Skeletal muscle tissue (tissue), 3 donors: ENCODE measurements at regions not wholly inside any gene's neighbourhood (a gene's known extent, or its start where the extent isn't known, plus 50 kb on each side); places are given as distances from the start of the nearest gene placed in this dataset.
A peak's percentile ranks its signal among the peaks of the same experiment; 100 is the strongest.
"Not testable (repeated sequence)": the region's sequence is repeated elsewhere in the genome, so short reads cannot be mapped to it uniquely, and the experiment has no call there.

Source experiments
- H3K27ac ChIP-seq: one replicate; pipeline ENCODE4 v1.7.0; 2013; ENCODE audit warnings: mild to moderate bottlenecking, low read depth, low read length, inconsistent platforms
- H3K27me3 ChIP-seq, 3 donors: one replicate each; pipeline ENCODE4 v1.7.0; 2013; ENCODE audit warnings: low read length in 3 of 3; ENCODE audit not compliant: control insufficient read depth in 3 of 3, insufficient read depth in 3 of 3
- H3K36me3 ChIP-seq, 3 donors: one replicate each; pipeline ENCODE4 v1.7.0; 2013; ENCODE audit warnings: low read length in 3 of 3; ENCODE audit not compliant: control insufficient read depth in 3 of 3, insufficient read depth in 3 of 3
- H3K4me1 ChIP-seq, 3 donors: one replicate each; pipeline ENCODE4 v1.7.0; 2013; ENCODE audit warnings: low read length in 3 of 3, mild to moderate bottlenecking in 3 of 3; ENCODE audit not compliant: control insufficient read depth in 3 of 3, insufficient read depth in 3 of 3
- H3K4me3 ChIP-seq, 3 donors: one replicate each; pipeline ENCODE4 v1.7.0; 2013; ENCODE audit warnings: low read length in 3 of 3
- H3K9ac ChIP-seq, 3 donors: one replicate each; pipeline ENCODE4 v1.7.0; 2013; ENCODE audit warnings: low read length in 3 of 3, mild to moderate bottlenecking in 3 of 3, moderate library complexity in 2 of 3, low read depth in 1 of 3
- H3K9me3 ChIP-seq, 3 donors: one replicate each; pipeline ENCODE4 v1.7.0; 2013; ENCODE audit warnings: low read length in 3 of 3; ENCODE audit not compliant: control insufficient read depth in 3 of 3
- donor health status: Osteomylitis.

GRCh38 chr3:66652100-66652499 lies 151.3 kb upstream of the LRIG1 start:
- H3K9ac ChIP-seq, H3K9me3 ChIP-seq, H3K27ac ChIP-seq, H3K4me3 ChIP-seq, H3K36me3 ChIP-seq, H3K27me3 ChIP-seq: not testable (repeated sequence)
- peaks cover 7 to 10% (median 8%) of the 10 kb centered on the region in 3 donors for H3K4me1 ChIP-seq

DNA sequence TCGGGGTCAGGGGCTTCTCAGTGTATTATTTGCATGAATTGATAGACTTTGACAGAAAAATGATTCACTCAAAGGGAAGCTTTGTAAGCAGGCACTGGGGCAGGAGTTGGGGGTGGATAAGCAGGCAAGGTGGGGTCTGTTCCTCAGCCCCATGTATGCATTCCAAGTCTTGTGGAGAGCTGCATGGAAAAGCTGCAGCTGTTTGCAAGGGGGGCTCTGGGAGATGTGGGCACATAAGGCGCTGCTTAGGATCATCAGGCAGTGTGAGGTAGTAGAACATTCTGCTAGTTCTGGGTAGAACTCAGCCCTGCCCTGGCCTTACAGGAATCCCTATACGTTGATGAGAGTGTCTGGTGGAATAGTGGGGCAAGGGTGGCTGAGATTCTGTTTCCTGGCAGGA lies 154.2 kb upstream of the LRIG1 start:
- H3K27ac ChIP-seq = no peak overlapping the region
- no peaks in the 10 kb centered on the region for H3K36me3 ChIP-seq

DNA sequence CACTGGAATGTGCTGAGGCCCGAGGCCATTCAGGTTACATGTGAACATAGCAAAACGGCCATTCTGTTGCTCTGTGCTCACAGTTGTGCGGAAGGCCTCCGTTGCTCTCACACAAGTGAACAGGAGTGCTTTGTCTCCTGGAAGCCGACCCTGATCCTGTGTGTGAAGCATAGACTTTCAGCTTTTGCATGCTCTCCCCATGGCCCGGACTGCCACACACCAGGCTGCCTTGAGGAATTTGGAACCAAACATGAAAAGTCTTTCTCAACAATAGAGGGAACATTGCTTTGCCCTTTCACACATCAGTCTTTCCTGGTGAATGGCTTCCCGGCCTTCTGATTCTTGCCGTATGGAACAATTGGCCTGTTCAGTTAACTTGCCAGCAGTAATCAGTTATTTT lies 154.8 kb upstream of the LRIG1 start:
- peaks cover 7 to 10% (median 8%) of the 10 kb centered on the region in 3 donors for H3K4me1 ChIP-seq
- H3K4me3 ChIP-seq = no peak overlapping the region
- no peaks in the 10 kb centered on the region for H3K36me3 ChIP-seq
- no peak overlapping the region for H3K9ac ChIP-seq
- no peak overlapping the region for H3K27ac ChIP-seq
- H3K9me3 ChIP-seq = no peaks in the 10 kb centered on the region
- H3K27me3 ChIP-seq = no peaks in the 10 kb centered on the region

More for the DNA sequence above, 154.2 kb upstream of the LRIG1 start:
- Histone ChIP-seq H3K9ac (no peak overlapping the region), H3K4me3 (no peak overlapping the region), H3K27me3 (no peaks in the 10 kb centered on the region), H3K4me1 (peaks cover 7 to 10% (median 8%) of the 10 kb centered on the region in 3 donors), H3K9me3 (no peaks in the 10 kb centered on the region)

GRCh38 chr3:66656609-66657008 lies 155.8 kb upstream of the LRIG1 start:
- Histone ChIP-seq H3K4me3 (no peak overlapping the region), H3K27me3 (no peaks in the 10 kb centered on the region), H3K9ac (no peak overlapping the region), H3K36me3 (no peaks in the 10 kb centered on the region), H3K4me1 (peaks cover 7 to 10% (median 8%) of the 10 kb centered on the region in 3 donors), H3K9me3 (no peaks in the 10 kb centered on the region), H3K27ac (no peak overlapping the region)

DNA sequence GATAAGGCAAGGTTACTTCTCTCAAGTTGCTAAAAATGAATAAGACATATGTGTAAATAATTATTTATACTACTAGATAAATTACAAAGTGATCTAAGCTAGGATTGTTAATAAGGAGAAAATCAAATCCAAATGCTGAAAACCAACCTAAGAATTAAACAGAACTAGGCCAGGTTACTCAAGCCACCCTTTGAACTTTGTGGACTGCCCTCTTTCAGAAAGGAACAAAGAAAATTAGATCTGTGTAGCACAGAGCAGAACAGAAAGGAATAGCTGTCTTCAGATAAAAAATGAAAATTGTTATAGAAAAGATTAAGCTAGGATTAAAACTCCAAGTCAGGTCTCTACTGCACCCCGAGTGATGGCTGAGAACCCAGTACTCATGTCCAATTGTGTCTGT lies 158.2 kb upstream of the LRIG1 start:
- H3K9ac ChIP-seq = no peak overlapping the region
- no peaks in the 10 kb centered on the region for H3K27me3 ChIP-seq
- no peak overlapping the region for H3K4me3 ChIP-seq
- H3K4me1 ChIP-seq = peaks cover 7 to 10% (median 8%) of the 10 kb centered on the region in 3 donors
- no peak overlapping the region for H3K27ac ChIP-seq
- H3K9me3 ChIP-seq = no peaks in the 10 kb centered on the region
- no peaks in the 10 kb centered on the region for H3K36me3 ChIP-seq

DNA sequence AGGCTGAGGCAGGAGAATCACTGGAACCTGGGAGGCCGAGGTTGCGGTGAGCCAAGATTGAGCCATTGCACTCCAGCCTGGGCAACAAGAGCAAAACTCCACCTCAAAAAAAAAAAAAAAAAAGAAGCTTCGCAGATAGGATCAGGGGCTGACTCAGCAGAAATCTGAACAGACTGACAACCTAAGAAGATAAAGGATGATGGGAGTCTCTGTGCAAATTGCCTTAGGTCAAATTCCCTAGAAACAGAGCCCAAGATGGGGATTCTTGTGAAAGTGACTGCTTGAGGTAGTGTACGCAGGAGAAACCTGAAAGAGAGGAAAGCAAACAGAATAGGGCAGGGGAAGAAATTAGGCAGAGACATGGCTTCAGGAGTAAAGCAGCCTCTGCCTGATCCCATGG lies 160.8 kb upstream of the LRIG1 start:
- H3K9ac ChIP-seq = no peak overlapping the region
- H3K36me3 ChIP-seq = no peaks in the 10 kb centered on the region
- H3K4me1 ChIP-seq = peaks cover 2 to 20% (median 5%) of the 10 kb centered on the region in 3 donors
- H3K27me3 ChIP-seq = no peaks in the 10 kb centered on the region
- H3K4me3 ChIP-seq = no peak overlapping the region
- no peaks in the 10 kb centered on the region for H3K9me3 ChIP-seq
- H3K27ac ChIP-seq = no peak overlapping the region

GRCh38 chr3:66662894-66663293 lies 162.1 kb upstream of the LRIG1 start:
- no peaks in the 10 kb centered on the region for H3K27me3 ChIP-seq
- no peak overlapping the region for H3K4me3 ChIP-seq
- no peak overlapping the region for H3K9ac ChIP-seq
- H3K9me3 ChIP-seq = no peaks in the 10 kb centered on the region
- H3K4me1 ChIP-seq = peaks cover 0 to 20% (median 5%) of the 10 kb centered on the region in 3 donors
- no peak overlapping the region for H3K27ac ChIP-seq
- no peaks in the 10 kb centered on the region for H3K36me3 ChIP-seq

GRCh38 chr3:66665021-66665695 lies 164.3 kb upstream of the LRIG1 start:
- peak overlapping the region; percentile 64 for H3K27ac ChIP-seq
- no peaks in the 10 kb centered on the region for H3K27me3 ChIP-seq

DNA sequence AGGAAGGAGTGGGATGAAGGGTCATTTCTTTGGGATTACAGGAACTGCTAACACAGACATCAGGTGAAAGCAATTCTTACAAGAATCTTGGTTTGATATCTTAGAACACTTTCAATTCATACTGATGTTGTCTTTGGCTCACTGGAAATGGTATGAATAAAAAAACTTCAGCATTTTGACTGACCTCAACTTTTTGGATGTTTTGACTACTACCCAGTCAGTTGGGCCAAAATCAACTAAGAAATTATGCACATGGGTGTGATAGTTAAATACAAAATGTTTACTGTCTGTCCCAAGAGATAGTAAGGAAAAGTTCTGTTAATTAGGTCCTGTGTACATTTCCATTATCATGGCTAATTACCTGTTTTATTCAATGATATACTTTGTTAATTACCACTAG lies 165.5 kb upstream of the LRIG1 start:
- H3K4me1 ChIP-seq = peaks cover 0 to 20% (median 5%) of the 10 kb centered on the region in 3 donors
- no peak overlapping the region for H3K27ac ChIP-seq
- H3K4me3 ChIP-seq = no peak overlapping the region
- no peaks in the 10 kb centered on the region for H3K27me3 ChIP-seq
- H3K9me3 ChIP-seq = no peaks in the 10 kb centered on the region
- H3K9ac ChIP-seq = no peak overlapping the region
- no peaks in the 10 kb centered on the region for H3K36me3 ChIP-seq

More at GRCh38 chr3:66665021-66665695, 164.3 kb upstream of the LRIG1 start:
- H3K4me1 ChIP-seq = peaks cover 0 to 20% (median 5%) of the 10 kb centered on the region in 3 donors
- H3K9ac ChIP-seq = peak overlapping the region in 2 of 3 donors; percentile 9 to 19
- no peaks in the 10 kb centered on the region for H3K36me3 ChIP-seq
- no peaks in the 10 kb centered on the region for H3K9me3 ChIP-seq
- peak overlapping the region in 1 of 3 donors; percentile 17 for H3K4me3 ChIP-seq

GRCh38 chr3:66667263-66667662 lies 166.4 kb upstream of the LRIG1 start:
- Histone ChIP-seq H3K4me3 (no peak overlapping the region), H3K27me3 (no peaks in the 10 kb centered on the region), H3K36me3 (no peaks in the 10 kb centered on the region), H3K27ac (no peak overlapping the region), H3K9me3 (no peaks in the 10 kb centered on the region), H3K9ac (no peak overlapping the region), H3K4me1 (peaks cover 0 to 20% (median 5%) of the 10 kb centered on the region in 3 donors)
